ENCODE measurements at regions not wholly inside any gene's neighbourhood (a gene's known extent, or its start where the extent isn't known, plus 50 kb on each side); places are given as distances from the start of the nearest gene placed in this dataset.

DNA sequence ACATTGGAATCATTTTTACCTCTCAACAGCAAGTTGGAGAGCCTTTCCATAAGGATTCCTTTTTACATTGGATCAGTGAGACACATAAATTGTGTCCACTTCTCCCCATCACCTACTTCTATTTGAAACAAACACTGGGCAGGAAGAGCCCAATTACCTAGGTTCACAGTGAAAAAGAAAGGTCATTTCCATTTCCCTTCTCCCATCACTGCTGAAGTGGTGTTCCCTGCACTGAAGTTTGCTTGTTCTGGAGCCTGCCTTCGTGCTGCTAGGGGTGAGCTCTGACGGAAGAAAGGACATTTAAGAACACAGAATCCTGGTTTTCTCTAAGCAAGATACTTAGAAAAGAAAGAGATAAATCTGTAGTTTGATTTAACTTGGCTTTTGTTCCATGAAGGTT, 123.8 kb upstream of the ZBTB20 start:
- DNase-seq, result no peak
- Histone ChIP-seq H3K4me1 (no peaks in the 10 kb centered on the region), H3K27ac (no peak overlapping the region)

DNA sequence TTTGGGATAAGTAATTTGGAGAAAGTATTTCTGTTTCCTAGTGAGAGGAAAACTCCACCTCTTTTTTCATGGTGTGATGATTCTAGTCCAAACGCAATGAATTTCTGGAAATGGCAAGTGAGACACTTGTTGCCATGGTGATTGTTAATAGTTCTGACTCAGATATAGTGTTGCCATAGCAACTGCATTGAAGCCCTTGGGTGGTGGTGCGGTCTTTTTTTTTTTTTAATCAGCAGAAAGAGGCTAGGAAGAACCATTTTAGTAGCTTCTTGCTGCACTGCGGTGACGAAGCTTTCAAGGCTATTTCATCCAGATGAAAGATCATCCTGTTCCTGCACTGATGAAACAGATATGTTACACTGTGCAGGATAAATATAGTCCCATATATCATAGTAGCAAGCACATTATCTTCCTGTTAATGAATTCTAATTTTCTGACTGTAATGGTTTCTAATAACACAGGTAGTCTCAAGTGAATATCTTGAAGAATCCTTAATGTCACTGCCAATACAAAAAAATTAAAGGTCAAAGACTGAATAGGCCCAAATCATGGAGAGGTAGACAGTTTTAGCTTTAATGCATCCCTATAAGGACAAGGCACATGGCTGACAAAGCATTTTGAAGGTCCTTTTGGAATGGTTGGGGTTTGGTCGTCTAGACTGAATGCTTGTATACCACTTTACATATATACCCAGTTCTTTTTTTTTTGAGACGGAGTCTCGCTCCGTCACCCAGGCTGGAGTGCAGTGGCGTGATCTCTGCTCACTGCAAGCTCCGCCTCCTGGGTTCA, 125.1 kb upstream of the ZBTB20 start:
- H3K36me3 ChIP-seq, result no peaks in the 10 kb centered on the region
- TF ChIP-seq, protein P1, sequence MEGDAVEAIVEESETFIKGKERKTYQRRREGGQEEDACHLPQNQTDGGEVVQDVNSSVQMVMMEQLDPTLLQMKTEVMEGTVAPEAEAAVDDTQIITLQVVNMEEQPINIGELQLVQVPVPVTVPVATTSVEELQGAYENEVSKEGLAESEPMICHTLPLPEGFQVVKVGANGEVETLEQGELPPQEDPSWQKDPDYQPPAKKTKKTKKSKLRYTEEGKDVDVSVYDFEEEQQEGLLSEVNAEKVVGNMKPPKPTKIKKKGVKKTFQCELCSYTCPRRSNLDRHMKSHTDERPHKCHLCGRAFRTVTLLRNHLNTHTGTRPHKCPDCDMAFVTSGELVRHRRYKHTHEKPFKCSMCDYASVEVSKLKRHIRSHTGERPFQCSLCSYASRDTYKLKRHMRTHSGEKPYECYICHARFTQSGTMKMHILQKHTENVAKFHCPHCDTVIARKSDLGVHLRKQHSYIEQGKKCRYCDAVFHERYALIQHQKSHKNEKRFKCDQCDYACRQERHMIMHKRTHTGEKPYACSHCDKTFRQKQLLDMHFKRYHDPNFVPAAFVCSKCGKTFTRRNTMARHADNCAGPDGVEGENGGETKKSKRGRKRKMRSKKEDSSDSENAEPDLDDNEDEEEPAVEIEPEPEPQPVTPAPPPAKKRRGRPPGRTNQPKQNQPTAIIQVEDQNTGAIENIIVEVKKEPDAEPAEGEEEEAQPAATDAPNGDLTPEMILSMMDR (IDR thresholded peaks at IDR 0.05), result no peak
- TF ChIP-seq POLR2A (IDR thresholded peaks at IDR 0.05), result no peak
- no peaks in the 10 kb centered on the region for H3K9me3 ChIP-seq
- DNase-seq, result no peak
- H3K27ac ChIP-seq, result no peak overlapping the region
- intact Hi-C loops (cut with DNase I), result no loop called here
- WGBS, 2 donors, result 62 to 83% methylated on average over 5 to 10 of the region's 10 CpGs
- H3K27me3 ChIP-seq, result no peaks in the 10 kb centered on the region
- H3K4me1 ChIP-seq, result no peaks in the 10 kb centered on the region
- H3K4me3 ChIP-seq, result no peak overlapping the region

More for the DNA sequence above, 123.8 kb upstream of the ZBTB20 start:
- Histone ChIP-seq H3K27me3 (no peaks in the 10 kb centered on the region), H3K4me3 (no peak overlapping the region), H3K36me3 (no peaks in the 10 kb centered on the region), H3K9me3 (no peaks in the 10 kb centered on the region)
- TF ChIP-seq, protein P1 (IDR thresholded peaks at IDR 0.05), result no peak
- no peak for TF ChIP-seq POLR2A (IDR thresholded peaks at IDR 0.05)
- 58 to 77% methylated on average over 2 of the region's 2 CpGs for WGBS, 2 donors
- intact Hi-C loops (cut with DNase I), result no loop called here

DNA sequence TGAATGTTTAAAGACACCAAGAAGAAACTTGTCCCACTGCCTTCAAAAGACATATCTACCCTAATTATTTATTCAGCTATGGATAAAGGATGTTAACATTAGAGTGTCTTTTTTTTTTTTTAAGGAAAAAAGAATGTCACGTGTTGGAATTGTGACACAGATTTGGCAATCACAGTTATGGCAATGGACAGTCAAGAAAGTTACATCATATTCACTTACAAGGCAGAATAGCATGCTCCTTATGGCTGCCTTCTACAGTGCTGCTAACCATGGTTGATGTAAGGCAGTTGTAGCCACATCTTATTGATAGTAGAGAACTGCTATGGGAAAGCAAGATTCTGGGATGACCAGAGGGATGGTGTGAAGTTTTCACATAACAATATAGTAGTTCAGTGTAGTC, 128.8 kb upstream of the ZBTB20 start:
- DNase-seq, result no peak
- no peaks in the 10 kb centered on the region for H3K4me1 ChIP-seq
- no peaks in the 10 kb centered on the region for H3K9me3 ChIP-seq
- H3K4me3 ChIP-seq, result no peak overlapping the region
- WGBS, 2 donors, result 41 to 71% methylated on average over 1 of the region's 1 CpG
- no peak for TF ChIP-seq POLR2A (IDR thresholded peaks at IDR 0.05)
- TF ChIP-seq, protein P1 (IDR thresholded peaks at IDR 0.05), result no peak
- intact Hi-C loops (cut with DNase I), result no loop called here
- no peaks in the 10 kb centered on the region for H3K27me3 ChIP-seq
- no peaks in the 10 kb centered on the region for H3K36me3 ChIP-seq
- H3K27ac ChIP-seq, result no peak overlapping the region

DNA sequence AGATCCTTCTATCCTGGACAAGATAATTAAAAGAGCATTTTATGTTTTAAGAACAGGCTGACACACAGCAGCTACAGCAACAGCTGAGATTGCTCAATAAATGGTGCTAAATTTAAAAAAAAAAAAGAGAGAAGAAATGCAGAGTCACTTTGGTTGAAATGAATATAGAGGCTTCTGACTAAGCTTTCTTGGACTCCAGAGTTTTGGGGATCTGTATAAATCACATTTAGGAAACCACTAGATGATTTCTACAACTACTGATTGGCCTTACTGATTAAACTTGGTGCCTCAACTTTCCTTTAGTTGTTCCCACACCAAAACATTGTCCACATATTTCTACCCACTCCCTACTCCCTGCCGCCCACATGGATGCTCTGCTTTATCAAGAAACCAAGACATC, 132.9 kb upstream of the ZBTB20 start:
- no peaks in the 10 kb centered on the region for H3K36me3 ChIP-seq
- no peak for DNase-seq
- WGBS, 2 donors, result 75 to 81% methylated on average over 1 of the region's 1 CpG
- H3K9me3 ChIP-seq, result no peaks in the 10 kb centered on the region
- TF ChIP-seq, protein P1 (IDR thresholded peaks at IDR 0.05), result no peak
- TF ChIP-seq POLR2A (IDR thresholded peaks at IDR 0.05), result no peak
- no peak overlapping the region for H3K27ac ChIP-seq
- no peaks in the 10 kb centered on the region for H3K27me3 ChIP-seq
- intact Hi-C loops (cut with DNase I), result no loop called here
- no peaks in the 10 kb centered on the region for H3K4me1 ChIP-seq
- no peak overlapping the region for H3K4me3 ChIP-seq

DNA sequence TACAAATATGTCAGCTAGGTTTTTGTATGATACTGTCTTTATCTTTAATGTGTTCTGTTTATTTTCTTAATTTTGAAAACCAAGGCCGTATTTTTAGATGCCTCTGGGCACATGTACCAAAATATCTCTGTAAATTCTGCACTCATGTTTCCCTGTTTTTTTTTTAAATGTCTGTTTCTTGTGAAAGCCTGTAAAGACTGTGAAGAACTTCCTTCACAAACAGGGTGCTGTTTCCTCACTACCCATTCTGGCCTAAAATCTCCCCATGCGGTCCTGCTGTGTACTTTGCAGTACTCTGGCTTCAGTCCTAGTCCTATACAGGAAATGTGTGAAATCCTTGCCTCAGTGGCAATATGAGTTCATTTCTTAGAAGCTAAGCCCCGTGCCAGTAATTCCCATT, 133.4 kb upstream of the ZBTB20 start:
- intact Hi-C loops (cut with DNase I), result no loop called here
- no peaks in the 10 kb centered on the region for H3K4me1 ChIP-seq
- H3K27ac ChIP-seq, result no peak overlapping the region
- WGBS, 2 donors, result 64 to 68% methylated on average over 3 of the region's 3 CpGs
- H3K4me3 ChIP-seq, result no peak overlapping the region
- DNase-seq, result no peak
- no peaks in the 10 kb centered on the region for H3K27me3 ChIP-seq
- TF ChIP-seq POLR2A (IDR thresholded peaks at IDR 0.05), result no peak
- TF ChIP-seq, protein P1 (IDR thresholded peaks at IDR 0.05), result no peak
- H3K36me3 ChIP-seq, result no peaks in the 10 kb centered on the region
- H3K9me3 ChIP-seq, result no peaks in the 10 kb centered on the region

Measured in esophagus squamous epithelium (tissue), 5 donors.